WERI-Rb-1 (cell line): ENCODE measurements at regions not wholly inside any gene's neighbourhood (a gene's known extent, or its start where the extent isn't known, plus 50 kb on each side); places are given as distances from the start of the nearest gene placed in this dataset.

Source experiments
- DNase-seq: peaks from one replicate; pipeline ENCODE4 v3.0.0-alpha.2; 2020
- H3K27ac ChIP-seq: fragments of 250-450 bp; sonication (Bioruptor Pico); 2 replicates; pipeline ENCODE4 v1.5.1; 2020; ENCODE audit warnings: mild to moderate bottlenecking, moderate library complexity
- H3K27me3 ChIP-seq: fragments of 250-450 bp; sonication (Bioruptor Pico); 2 replicates; pipeline ENCODE4 v1.5.1; 2021; ENCODE audit warnings: mild to moderate bottlenecking, low read depth, moderate library complexity; ENCODE audit not compliant: insufficient read depth, severe bottlenecking
- H3K36me3 ChIP-seq: fragments of 250-450 bp; sonication (Bioruptor Pico); 2 replicates; pipeline ENCODE4 v1.5.1; 2020; ENCODE audit warnings: mild to moderate bottlenecking, moderate library complexity
- H3K4me3 ChIP-seq: 2 replicates; pipeline ENCODE4 v1.5.1; 2011; ENCODE audit warnings: low read depth, mild to moderate bottlenecking, control low read depth, low read length
- H3K9me3 ChIP-seq: fragments of 250-450 bp; sonication (Bioruptor Pico); 2 replicates; pipeline ENCODE4 v1.5.1; 2021; ENCODE audit warnings: mild to moderate bottlenecking, moderate library complexity; ENCODE audit not compliant: severe bottlenecking
- TF ChIP-seq, protein P1 (sequence below): IDR thresholded peaks from 2 replicates; pipeline ENCODE4 v1.5.1; 2011; ENCODE audit warnings: low read depth, mild to moderate bottlenecking, control low read depth, inconsistent platforms, low read length

DNA sequence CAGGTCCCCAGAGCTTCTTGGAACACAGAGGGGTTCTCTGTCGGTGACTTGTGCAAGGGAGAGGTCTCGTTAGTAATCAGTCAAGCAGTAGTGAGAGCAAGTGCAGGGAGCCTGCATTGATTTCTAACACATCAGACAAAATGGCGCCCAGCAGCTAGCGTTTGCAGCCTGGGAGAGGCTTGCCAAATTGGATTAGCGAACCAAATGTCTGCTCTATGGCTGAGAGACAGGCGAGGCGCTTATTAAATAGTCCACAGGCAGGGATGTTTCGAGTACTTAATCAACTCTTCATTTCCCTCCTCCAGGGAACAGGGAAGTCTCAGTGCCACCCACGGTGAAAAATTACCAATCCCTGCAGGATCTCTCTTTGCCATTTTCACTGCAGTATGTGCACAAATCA lies 131.4 kb upstream of the SHB start:
- no peak for DNase-seq

DNA sequence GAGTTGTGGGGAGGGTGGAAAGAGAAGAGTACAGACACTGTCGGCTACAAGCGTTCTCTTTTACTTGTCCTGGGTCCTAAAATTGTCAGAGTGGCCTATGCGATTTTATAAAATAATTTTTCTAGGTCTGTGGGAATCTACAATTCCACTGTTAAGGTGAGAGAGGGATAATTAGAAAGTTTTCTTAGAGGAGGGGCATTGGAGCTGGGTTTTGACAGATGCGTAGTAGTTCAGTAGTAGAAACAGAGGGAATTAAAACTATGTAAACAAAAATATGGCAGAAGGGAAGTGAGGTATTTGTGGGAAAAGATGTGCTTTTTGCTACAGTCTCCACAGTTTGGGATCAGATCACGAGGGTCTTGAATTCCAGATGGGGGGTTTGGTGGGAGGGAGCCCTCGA lies 129.1 kb upstream of the SHB start:
- TF ChIP-seq, protein P1, sequence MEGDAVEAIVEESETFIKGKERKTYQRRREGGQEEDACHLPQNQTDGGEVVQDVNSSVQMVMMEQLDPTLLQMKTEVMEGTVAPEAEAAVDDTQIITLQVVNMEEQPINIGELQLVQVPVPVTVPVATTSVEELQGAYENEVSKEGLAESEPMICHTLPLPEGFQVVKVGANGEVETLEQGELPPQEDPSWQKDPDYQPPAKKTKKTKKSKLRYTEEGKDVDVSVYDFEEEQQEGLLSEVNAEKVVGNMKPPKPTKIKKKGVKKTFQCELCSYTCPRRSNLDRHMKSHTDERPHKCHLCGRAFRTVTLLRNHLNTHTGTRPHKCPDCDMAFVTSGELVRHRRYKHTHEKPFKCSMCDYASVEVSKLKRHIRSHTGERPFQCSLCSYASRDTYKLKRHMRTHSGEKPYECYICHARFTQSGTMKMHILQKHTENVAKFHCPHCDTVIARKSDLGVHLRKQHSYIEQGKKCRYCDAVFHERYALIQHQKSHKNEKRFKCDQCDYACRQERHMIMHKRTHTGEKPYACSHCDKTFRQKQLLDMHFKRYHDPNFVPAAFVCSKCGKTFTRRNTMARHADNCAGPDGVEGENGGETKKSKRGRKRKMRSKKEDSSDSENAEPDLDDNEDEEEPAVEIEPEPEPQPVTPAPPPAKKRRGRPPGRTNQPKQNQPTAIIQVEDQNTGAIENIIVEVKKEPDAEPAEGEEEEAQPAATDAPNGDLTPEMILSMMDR, result no peak
- Histone ChIP-seq H3K36me3 (no peaks in the 10 kb centered on the region), H3K4me3 (no peak overlapping the region), H3K27me3 (no peaks in the 10 kb centered on the region), H3K27ac (no peak overlapping the region), H3K9me3 (no peaks in the 10 kb centered on the region)
- DNase-seq, result no peak

More for the DNA sequence above, 131.4 kb upstream of the SHB start:
- no peak overlapping the region for H3K4me3 ChIP-seq
- TF ChIP-seq, protein P1, result no peak
- no peaks in the 10 kb centered on the region for H3K36me3 ChIP-seq
- no peaks in the 10 kb centered on the region for H3K27me3 ChIP-seq
- H3K9me3 ChIP-seq, result no peaks in the 10 kb centered on the region
- H3K27ac ChIP-seq, result no peak overlapping the region

DNA sequence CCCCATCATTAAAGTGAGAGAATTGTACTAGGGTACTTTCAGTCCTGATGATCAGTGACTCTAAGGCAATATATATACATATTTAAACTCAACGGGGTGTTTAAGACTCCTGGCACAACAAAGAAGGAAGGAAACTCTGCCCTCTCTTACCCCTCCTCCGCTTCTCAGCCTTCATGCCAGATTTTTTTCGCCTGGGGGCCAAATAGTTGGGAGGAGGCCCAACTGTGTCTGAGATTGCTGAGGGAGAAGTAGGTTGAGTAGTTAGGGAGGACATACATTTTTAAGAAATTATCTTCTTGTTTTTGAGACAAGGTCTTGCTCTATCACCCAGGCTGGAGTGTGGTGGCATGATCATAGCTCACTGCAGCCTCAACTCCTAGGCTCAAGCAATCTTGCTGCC lies 127.7 kb upstream of the SHB start:
- Histone ChIP-seq H3K27ac (no peak overlapping the region), H3K27me3 (no peaks in the 10 kb centered on the region)

GRCh38 chr9:38195737-38196161 lies 126.7 kb upstream of the SHB start:
- H3K27ac ChIP-seq, result no peak overlapping the region
- DNase-seq, result no peak
- no peaks in the 10 kb centered on the region for H3K27me3 ChIP-seq
- TF ChIP-seq, protein P1, result no peak
- H3K4me3 ChIP-seq, result no peak overlapping the region
- H3K9me3 ChIP-seq, result no peaks in the 10 kb centered on the region
- no peaks in the 10 kb centered on the region for H3K36me3 ChIP-seq

More for the DNA sequence above, 127.7 kb upstream of the SHB start:
- no peaks in the 10 kb centered on the region for H3K36me3 ChIP-seq
- TF ChIP-seq, protein P1, result no peak
- H3K9me3 ChIP-seq, result no peaks in the 10 kb centered on the region
- H3K4me3 ChIP-seq, result no peak overlapping the region
- no peak for DNase-seq

DNA sequence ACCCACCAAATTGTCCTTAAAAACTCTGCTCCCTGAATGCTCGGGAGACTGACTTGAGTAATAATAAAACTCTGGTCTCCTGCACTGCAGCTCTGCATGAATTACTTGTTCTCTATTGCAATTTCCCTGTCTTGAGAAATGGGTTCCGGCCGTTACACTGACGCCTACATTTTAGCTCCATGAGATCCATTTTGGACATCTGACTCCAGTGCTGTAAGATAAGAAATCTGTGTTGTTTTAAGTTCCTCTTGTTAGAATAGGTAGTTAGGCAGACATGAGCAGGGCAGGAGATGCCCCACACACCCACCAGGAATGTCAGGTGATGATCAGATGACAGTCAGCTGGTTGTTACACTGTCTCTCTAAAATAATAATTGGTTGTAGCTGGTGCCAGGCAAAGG lies 125.8 kb upstream of the SHB start:
- H3K27ac ChIP-seq, result no peak overlapping the region
- no peak overlapping the region for H3K4me3 ChIP-seq
- DNase-seq, result no peak
- H3K9me3 ChIP-seq, result no peaks in the 10 kb centered on the region
- TF ChIP-seq, protein P1, result no peak
- H3K36me3 ChIP-seq, result no peaks in the 10 kb centered on the region
- no peaks in the 10 kb centered on the region for H3K27me3 ChIP-seq

- no peak for DNase-seq
- Histone ChIP-seq H3K9me3 (no peaks in the 10 kb centered on the region), H3K36me3 (no peaks in the 10 kb centered on the region), H3K27ac (no peak overlapping the region), H3K27me3 (no peaks in the 10 kb centered on the region), H3K4me3 (no peak overlapping the region)
- TF ChIP-seq, protein P1, result no peak
Measured at GRCh38 chr9:38192731-38193265, 123.8 kb upstream of the SHB start.
